SK-N-SH (cell line): ENCODE measurements at regions not wholly inside any gene's neighbourhood (a gene's known extent, or its start where the extent isn't known, plus 50 kb on each side); places are given as distances from the start of the nearest gene placed in this dataset.

Experiments used
- CTCF ChIA-PET: fragments of 300-600, 350-600 bp; formaldehyde crosslinking; extraction: SDS; loops from one replicate; lab custom pipeline; 2021; lab: Yijun Ruan, JAX
- POLR2A ChIA-PET: fragments of 350-600 bp; sonication (Branson Sonifier 250); formaldehyde crosslinking; extraction: SDS; loops from one replicate; lab custom pipeline; 2020; ENCODE audit warnings: antibody characterized with exemption, inconsistent platforms; lab: Yijun Ruan, JAX
- DNase-seq: peaks from one replicate; pipeline ENCODE4 v3.0.0; 2012
- H2AFZ ChIP-seq: fragments of 200-600 bp; sonication (generic); 2 replicates; pipeline ENCODE4 v1.8.1; 2016; ENCODE audit warnings: antibody characterized with exemption, mild to moderate bottlenecking, low read depth
- H3F3A ChIP-seq: fragments of 200-600 bp; sonication (generic); replicated peaks from 2 replicates; pipeline ENCODE3; 2016; ENCODE audit warnings: antibody characterized with exemption, mild to moderate bottlenecking; ENCODE audit not compliant: insufficient read depth
- H3K27ac ChIP-seq, 2 experiments: fragments of 200-500 bp in 1 of 2; fragments of 200-600 bp in 1 of 2; sonication (Bioruptor generic) in 1 of 2; sonication (generic), shearing (Covaris generic) in 1 of 2; 2 replicates each; pipeline versions ENCODE4 v1.5.1 to v1.6.1; 2014 to 2016; ENCODE audit warnings: low read depth in 2 of 2, inconsistent platforms in 1 of 2, low read length in 1 of 2, mild to moderate bottlenecking in 1 of 2, mixed read lengths in 1 of 2
- H3K27me3 ChIP-seq: fragments of 200-600 bp; sonication (generic), shearing (Covaris generic); 2 replicates; pipeline ENCODE4 v1.6.1; 2016; ENCODE audit warnings: mixed run types; ENCODE audit not compliant: insufficient read depth
- H3K36me3 ChIP-seq, 2 experiments: fragments of 200-500 bp in 1 of 2; fragments of 200-600 bp in 1 of 2; sonication (Bioruptor generic) in 1 of 2; sonication (generic) in 1 of 2; replicated peaks in 1 of 2; 2 replicates each; pipeline versions ENCODE3 to v1.5.1; 2014 to 2016; ENCODE audit warnings: low read length in 1 of 2, mild to moderate bottlenecking in 1 of 2; ENCODE audit not compliant: insufficient read depth in 2 of 2, control insufficient read depth in 1 of 2
- H3K4me1 ChIP-seq, 2 experiments: fragments of 200-500 bp in 1 of 2; fragments of 200-600 bp in 1 of 2; sonication (Bioruptor generic) in 1 of 2; sonication (generic), shearing (Covaris generic) in 1 of 2; 2 replicates each; pipeline versions ENCODE4 v1.5.1 to v1.6.1; 2014 to 2016; ENCODE audit warnings: low read depth in 1 of 2, low read length in 1 of 2, mixed run types in 1 of 2; ENCODE audit not compliant: insufficient read depth in 2 of 2, control insufficient read depth in 1 of 2
- H3K4me2 ChIP-seq: fragments of 200-600 bp; sonication (generic), shearing (Covaris generic); 2 replicates; pipeline ENCODE4 v1.6.1; 2017; ENCODE audit warnings: mixed run types
- H3K4me3 ChIP-seq, 2 experiments: fragments of 200-500 bp in 1 of 2; fragments of 200-600 bp in 1 of 2; sonication (Bioruptor generic) in 1 of 2; sonication (generic), shearing (Covaris generic) in 1 of 2; 2 replicates each; pipeline versions ENCODE4 v1.5.1 to v1.8.1; 2014 to 2016; ENCODE audit warnings: low read depth in 2 of 2, inconsistent platforms in 1 of 2, low read length in 1 of 2, mild to moderate bottlenecking in 1 of 2, mixed read lengths in 1 of 2, moderate library complexity in 1 of 2
- H3K79me2 ChIP-seq: fragments of 200-600 bp; sonication (generic); 2 replicates; pipeline ENCODE4 v1.8.1; 2017; ENCODE audit warnings: mild to moderate bottlenecking; ENCODE audit not compliant: insufficient read depth
- H3K9ac ChIP-seq: fragments of 200-600 bp; sonication (generic); 2 replicates; pipeline ENCODE4 v1.6.1; 2017; ENCODE audit warnings: mixed run types
- H3K9me2 ChIP-seq: fragments of 200-600 bp; sonication (generic); 2 replicates; pipeline ENCODE4 v1.6.1; 2017; ENCODE audit warnings: mixed run types
- H3K9me3 ChIP-seq: fragments of 200-600 bp; sonication (generic); 2 replicates; pipeline ENCODE4 v1.6.1; 2017; ENCODE audit warnings: mixed run types, mild to moderate bottlenecking, moderate library complexity
- H4K20me1 ChIP-seq: fragments of 200-600 bp; sonication (generic); 2 replicates; pipeline ENCODE4 v1.6.1; 2017; ENCODE audit warnings: mild to moderate bottlenecking, mixed run types; ENCODE audit not compliant: insufficient read depth
- CHD2 ChIP-seq: fragments of 150-350 bp; IDR thresholded peaks from 2 replicates; pipeline ENCODE4 v1.6.1; 2018; ENCODE audit warnings: low read length; ENCODE audit not compliant: partially characterized antibody
- CTCF ChIP-seq: fragments of 200-600 bp; sonication (generic); IDR thresholded peaks from 2 replicates; pipeline ENCODE4 v1.6.1; 2017; ENCODE audit warnings: antibody characterized with exemption, mild to moderate bottlenecking, moderate library complexity
- ELF1 ChIP-seq: IDR thresholded peaks from 2 replicates; pipeline ENCODE4 v1.4.0; 2012
- EZH2phosphoT487 ChIP-seq: fragments of 200-600 bp; sonication (generic); IDR thresholded peaks from 2 replicates; pipeline ENCODE4 v1.6.1; 2017; ENCODE audit warnings: low read depth, mixed run types, mild to moderate bottlenecking, antibody characterized with exemption, moderate library complexity, borderline replicate concordance
- FOXM1 ChIP-seq: IDR thresholded peaks from 2 replicates; pipeline ENCODE4 v1.4.0; 2012; ENCODE audit warnings: low read depth, mild to moderate bottlenecking
- GABPA ChIP-seq: IDR thresholded peaks from 2 replicates; pipeline ENCODE4 v1.4.0; 2012; ENCODE audit warnings: low read depth, mild to moderate bottlenecking
- GATA2 ChIP-seq: sonication (generic); formaldehyde crosslinking; IDR thresholded peaks from 2 replicates; pipeline ENCODE4 v1.5.0; 2020; ENCODE audit warnings: mild to moderate bottlenecking, missing genetic modification reagents
- JUND ChIP-seq: IDR thresholded peaks from 2 replicates; pipeline ENCODE4 v1.4.0; 2012
- MAX ChIP-seq: IDR thresholded peaks from 2 replicates; pipeline ENCODE4 v1.4.0; 2012; ENCODE audit warnings: low read depth
- MEF2A ChIP-seq: IDR thresholded peaks from 2 replicates; pipeline ENCODE4 v1.4.0; 2012; ENCODE audit warnings: low read depth, borderline replicate concordance
- NRF1 ChIP-seq: IDR thresholded peaks from 2 replicates; pipeline ENCODE4 v1.6.1; 2012; ENCODE audit warnings: low read depth, mild to moderate bottlenecking, low read length
- PBX3 ChIP-seq: IDR thresholded peaks from 2 replicates; pipeline ENCODE4; 2012
- RAD21 ChIP-seq: IDR thresholded peaks from 2 replicates; pipeline ENCODE4 v1.6.1; 2012; ENCODE audit warnings: mild to moderate bottlenecking, low read length
- RCOR1 ChIP-seq: fragments of 150-350 bp; IDR thresholded peaks from 2 replicates; pipeline ENCODE4 v1.6.1; 2017; ENCODE audit warnings: antibody characterized with exemption, low read length
- RFX5 ChIP-seq: IDR thresholded peaks from 2 replicates; pipeline ENCODE4 v1.6.1; 2012; ENCODE audit warnings: mild to moderate bottlenecking, improper control_type of control experiment, low read length
- SIN3A ChIP-seq: IDR thresholded peaks from 2 replicates; pipeline ENCODE4 v1.6.1; 2012; ENCODE audit warnings: low read depth, mild to moderate bottlenecking, low read length, moderate library complexity, borderline replicate concordance
- TAF1 ChIP-seq: IDR thresholded peaks from 2 replicates; pipeline ENCODE4 v1.6.1; 2012; ENCODE audit warnings: low read depth, mild to moderate bottlenecking, low read length, moderate library complexity, borderline replicate concordance
- TEAD4 ChIP-seq: IDR thresholded peaks from 2 replicates; pipeline ENCODE4 v1.4.0; 2012; ENCODE audit warnings: mild to moderate bottlenecking, borderline replicate concordance; ENCODE audit not compliant: insufficient read depth
- USF1 ChIP-seq: IDR thresholded peaks from 2 replicates; pipeline ENCODE4 v1.4.0; 2012; ENCODE audit warnings: low read depth, borderline replicate concordance
- USF2 ChIP-seq: fragments of 150-350 bp; IDR thresholded peaks from 2 replicates; pipeline ENCODE4 v1.6.1; 2017; ENCODE audit warnings: antibody characterized with exemption, low read length, low read depth, borderline replicate concordance
- ZBTB33 ChIP-seq: IDR thresholded peaks from 2 replicates; pipeline ENCODE4 v1.4.0; 2012; ENCODE audit warnings: low read depth, borderline replicate concordance
- WGBS: methylation state at CpG from one replicate; pipeline ENCODE4 v1.1.6; 2017; ENCODE audit warnings: low lambda C conversion rate; 5-methylcytosine and 5-hydroxymethylcytosine counted together

GRCh38 chr18:78649421-78649820 lies 330.2 kb upstream of the SALL3 start:
- no peaks in the 10 kb centered on the region for H3F3A ChIP-seq
- no peaks in the 10 kb centered on the region for H3K36me3 ChIP-seq
- H4K20me1 ChIP-seq = no peaks in the 10 kb centered on the region
- no peak overlapping the region for H2AFZ ChIP-seq
- 0% methylated on average over 5 of the region's 10 CpGs for WGBS
- no peak for DNase-seq
- ChIA-PET POLR2A (no interaction called here), CTCF (no interaction called here)
- H3K9me2 ChIP-seq = no peaks in the 10 kb centered on the region
- TF ChIP-seq PBX3 (no peak), RFX5 (no peak), USF1 (no peak), ELF1 (no peak), RAD21 (no peak)
- H3K9me3 ChIP-seq = no peaks in the 10 kb centered on the region
- H3K4me3 ChIP-seq = no peak overlapping the region
- no peak overlapping the region for H3K4me2 ChIP-seq
- H3K27me3 ChIP-seq = no peaks in the 10 kb centered on the region
- no peaks in the 10 kb centered on the region for H3K4me1 ChIP-seq
- H3K27ac ChIP-seq = no peak overlapping the region
- H3K9ac ChIP-seq = no peak overlapping the region
- H3K79me2 ChIP-seq = no peaks in the 10 kb centered on the region

- no peaks in the 10 kb centered on the region for H3F3A ChIP-seq
- no peak overlapping the region for H3K4me2 ChIP-seq
- H3K9ac ChIP-seq = no peak overlapping the region
- no peaks in the 10 kb centered on the region for H3K27me3 ChIP-seq
- no peaks in the 10 kb centered on the region for H3K9me2 ChIP-seq
- no peaks in the 10 kb centered on the region for H3K9me3 ChIP-seq
- no peaks in the 10 kb centered on the region for H3K36me3 ChIP-seq
- H3K4me3 ChIP-seq = no peak overlapping the region
- H3K79me2 ChIP-seq = no peaks in the 10 kb centered on the region
- POLR2A ChIA-PET = no interaction called here
- H4K20me1 ChIP-seq = no peaks in the 10 kb centered on the region
- 45% methylated on average over 6 of the region's 13 CpGs for WGBS
- no peaks in the 10 kb centered on the region for H3K4me1 ChIP-seq
- no peak overlapping the region for H2AFZ ChIP-seq
- H3K27ac ChIP-seq = no peak overlapping the region
- CTCF ChIA-PET = no interaction called here
- DNase-seq = no peak
- no peak for TF ChIP-seq RCOR1
- TF ChIP-seq TAF1 = no peak
- TF ChIP-seq FOXM1 = no peak
- TF ChIP-seq TEAD4 = no peak
- no peak for TF ChIP-seq USF1
- no peak for TF ChIP-seq CTCF
- TF ChIP-seq EZH2phosphoT487 = no peak
- TF ChIP-seq MAX = no peak
- no peak for TF ChIP-seq JUND
- no peak for TF ChIP-seq GATA2 (CRISPR knock-in tag)
- no peak for TF ChIP-seq RAD21
- no peak for TF ChIP-seq CHD2
- TF ChIP-seq USF2 = no peak
- TF ChIP-seq SIN3A = no peak
- no peak for TF ChIP-seq GABPA
- TF ChIP-seq ZBTB33 = no peak
- TF ChIP-seq MEF2A = no peak
- no peak for TF ChIP-seq NRF1
These were observed 328.7 kb upstream of the SALL3 start for GRCh38 chr18:78650926-78651325.
